ENCODE measurements at regions not wholly inside any gene's neighbourhood (a gene's known extent, or its start where the extent isn't known, plus 50 kb on each side); places are given as distances from the start of the nearest gene placed in this dataset.

DNA sequence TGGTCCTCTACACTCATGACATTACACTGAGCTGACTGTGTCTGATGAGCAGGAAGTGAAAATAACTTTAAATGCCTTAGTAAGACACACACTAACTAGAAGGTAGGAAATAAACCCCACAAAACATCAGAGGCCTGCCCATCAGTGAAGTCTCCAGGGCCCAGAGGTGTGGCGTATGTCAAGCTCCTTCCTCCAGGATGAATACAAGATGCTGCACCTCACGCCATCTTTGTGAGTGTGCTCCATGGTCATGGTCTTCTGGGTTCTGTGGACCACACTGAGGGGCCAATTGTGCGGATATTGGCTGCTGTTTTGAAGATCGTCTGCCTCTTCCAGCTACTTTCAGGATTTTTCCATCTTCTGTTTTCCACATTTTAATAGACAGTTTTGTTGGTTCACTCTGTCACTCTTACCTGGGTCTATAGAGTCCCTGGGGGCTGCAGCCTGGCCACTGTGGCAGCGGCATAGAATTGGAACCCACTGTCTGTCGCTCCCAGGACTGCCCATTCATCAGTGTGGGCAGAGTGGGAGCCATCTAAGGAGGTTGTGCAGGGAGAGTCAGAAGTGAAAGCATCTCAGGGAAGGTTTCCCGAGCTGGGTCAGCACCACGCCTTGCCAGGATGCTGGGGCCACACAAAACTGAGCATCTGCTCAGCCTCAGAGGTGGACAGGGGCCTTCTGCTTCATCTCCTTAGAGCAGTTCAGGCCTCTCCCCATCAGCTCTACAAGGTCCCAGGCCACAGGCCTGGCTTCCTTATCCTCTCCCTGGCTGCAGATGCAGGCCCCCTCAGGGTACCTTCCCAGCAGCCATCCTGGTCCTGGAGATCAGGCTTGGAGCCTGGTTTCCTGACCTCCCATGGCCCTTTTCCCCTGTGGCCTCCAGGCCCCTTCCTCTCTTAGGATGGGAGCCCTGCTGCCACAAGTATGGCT lies 57.5 kb upstream of the C14orf180 start:
- Mint-ChIP-seq H3K36me3 (ENCODE audit: low read depth) (peaks cover 3% of the 10 kb centered on the region), H3K9me3 (peaks cover 11% of the 10 kb centered on the region), H3K27ac (no peak overlapping the region), H3K27me3 (ENCODE audit: insufficient read depth) (no peaks in the 10 kb centered on the region), H3K4me3 (no peak overlapping the region), H3K4me1 (ENCODE audit: low read depth) (no peaks in the 10 kb centered on the region)
- intact Hi-C loops (cut with micrococcal nuclease): no loop called here
- no peak for DNase-seq (ENCODE audit: low spot score)

DNA sequence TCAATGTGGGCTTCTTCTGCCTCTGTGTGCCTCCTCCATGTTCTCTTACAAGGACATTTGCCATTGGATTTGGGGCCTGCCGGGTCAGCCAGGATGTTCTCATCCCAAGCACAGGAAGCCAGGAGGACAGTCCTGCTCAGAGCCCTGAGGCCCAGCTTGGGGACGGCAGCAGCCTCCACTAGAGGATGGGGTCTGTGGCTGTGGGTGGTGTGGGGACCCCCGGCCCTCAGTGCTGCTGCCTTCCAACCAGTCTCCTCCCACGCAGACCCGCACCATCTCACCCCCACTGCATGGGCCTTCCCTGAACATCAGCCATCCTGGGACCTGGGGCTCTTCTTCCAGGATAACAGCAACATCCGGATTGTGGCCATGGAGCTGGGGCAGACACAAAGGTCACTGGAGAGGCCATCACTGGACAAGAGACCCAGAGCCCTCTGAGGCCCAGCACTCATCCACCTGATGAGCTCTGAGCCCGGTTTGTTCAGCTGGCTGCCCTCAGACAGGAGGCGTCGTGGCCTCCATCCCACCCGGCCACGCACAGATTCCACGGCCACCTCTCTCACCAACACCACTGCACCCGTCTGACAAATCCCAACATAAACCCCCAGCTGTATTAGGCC lies 56.5 kb upstream of the C14orf180 start:
- no peaks in the 10 kb centered on the region for H3K27me3 Mint-ChIP-seq (ENCODE audit: insufficient read depth)
- H3K4me1 Mint-ChIP-seq (ENCODE audit: low read depth): no peaks in the 10 kb centered on the region
- H3K4me3 Mint-ChIP-seq: no peak overlapping the region
- DNase-seq (ENCODE audit: low spot score): no peak
- no peak overlapping the region for H3K27ac Mint-ChIP-seq
- peaks cover 4% of the 10 kb centered on the region for H3K36me3 Mint-ChIP-seq (ENCODE audit: low read depth)
- H3K9me3 Mint-ChIP-seq: peaks cover 17% of the 10 kb centered on the region
- intact Hi-C loops (cut with micrococcal nuclease): no loop called here

DNA sequence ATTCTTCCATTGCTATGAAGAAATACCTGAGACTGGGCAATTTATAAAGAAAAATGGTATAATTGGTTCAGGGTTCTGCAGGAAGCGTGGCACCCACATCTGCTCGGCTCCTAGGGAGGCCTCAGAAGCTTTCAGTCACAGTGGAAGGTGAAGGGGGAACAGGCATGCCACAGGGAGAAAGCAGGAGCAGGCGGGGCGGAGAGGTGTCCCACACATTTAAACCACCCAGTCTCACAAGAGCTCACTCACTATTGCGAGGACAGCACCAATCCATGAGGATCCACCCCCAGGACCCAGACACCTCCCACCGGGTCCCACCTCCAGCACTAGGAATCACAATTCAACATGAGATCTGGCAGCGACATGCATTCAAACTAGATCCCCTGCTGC lies 56.0 kb upstream of the C14orf180 start:
- no peak overlapping the region for H3K27ac Mint-ChIP-seq
- intact Hi-C loops (cut with micrococcal nuclease): no loop called here
- peaks cover 4% of the 10 kb centered on the region for H3K36me3 Mint-ChIP-seq (ENCODE audit: low read depth)
- H3K27me3 Mint-ChIP-seq (ENCODE audit: insufficient read depth): no peaks in the 10 kb centered on the region
- no peak overlapping the region for H3K4me3 Mint-ChIP-seq
- peaks cover 22% of the 10 kb centered on the region for H3K9me3 Mint-ChIP-seq
- no peak for DNase-seq (ENCODE audit: low spot score)
- H3K4me1 Mint-ChIP-seq (ENCODE audit: low read depth): no peaks in the 10 kb centered on the region

DNA sequence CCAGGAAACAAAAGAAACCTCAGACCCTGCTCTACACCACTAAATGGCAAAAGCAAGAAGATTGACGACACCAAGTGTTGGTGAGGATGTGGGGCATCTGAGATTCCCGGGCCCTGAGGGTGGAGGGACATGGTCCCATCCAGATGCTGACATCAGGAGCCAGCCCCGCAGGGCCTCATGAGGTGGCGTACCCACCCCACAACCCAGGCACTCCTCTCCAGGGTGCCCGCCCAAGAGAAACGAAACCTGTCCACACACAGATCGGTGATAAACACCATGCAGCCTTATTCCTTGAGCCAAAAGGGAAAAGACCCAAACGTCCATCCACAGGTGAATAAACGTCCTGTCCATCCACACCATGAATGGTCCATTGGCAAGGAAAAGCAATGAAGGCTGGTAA lies 54.8 kb upstream of the C14orf180 start:
- H3K27me3 Mint-ChIP-seq (ENCODE audit: insufficient read depth): no peaks in the 10 kb centered on the region
- intact Hi-C loops (cut with micrococcal nuclease): no loop called here
- H3K36me3 Mint-ChIP-seq (ENCODE audit: low read depth): peaks cover 4% of the 10 kb centered on the region
- no peak for DNase-seq (ENCODE audit: low spot score)
- peaks cover 22% of the 10 kb centered on the region for H3K9me3 Mint-ChIP-seq
- no peak overlapping the region for H3K27ac Mint-ChIP-seq
- no peak overlapping the region for H3K4me3 Mint-ChIP-seq
- H3K4me1 Mint-ChIP-seq (ENCODE audit: low read depth): no peaks in the 10 kb centered on the region

DNA sequence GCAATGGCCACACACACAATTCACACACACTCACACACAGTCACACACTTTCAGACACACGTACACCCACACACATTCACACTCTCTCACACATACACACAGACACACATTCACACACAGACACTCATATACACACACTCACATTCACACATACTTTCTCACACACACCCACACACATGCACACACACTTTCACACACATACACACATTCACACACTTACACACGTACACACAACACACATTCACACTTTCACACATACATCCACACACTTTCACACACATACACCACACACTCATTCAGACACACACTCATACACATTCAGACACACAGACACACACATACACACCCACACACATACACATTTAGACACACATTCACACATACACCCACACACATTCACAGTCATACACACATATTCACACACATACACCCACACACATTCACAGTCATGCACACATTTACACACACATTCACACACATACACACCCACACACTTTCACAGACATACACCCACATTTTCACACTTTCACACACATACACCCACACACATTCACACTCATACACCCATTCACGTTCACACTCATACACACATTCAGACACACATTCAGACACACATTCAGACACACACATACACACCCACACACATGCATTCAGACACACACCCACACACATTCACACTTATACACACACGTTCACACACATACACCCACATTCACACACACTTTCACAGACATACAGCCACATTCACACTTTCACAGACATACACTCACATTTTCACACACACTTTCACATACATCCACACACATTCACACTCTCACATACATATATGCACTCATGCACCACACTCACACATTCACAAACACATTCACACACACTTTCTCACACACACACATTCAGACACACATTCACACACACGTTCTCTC lies 52.6 kb upstream of the C14orf180 start:
- no peaks in the 10 kb centered on the region for H3K27me3 Mint-ChIP-seq (ENCODE audit: insufficient read depth)
- no peak overlapping the region for H3K4me3 Mint-ChIP-seq
- no peak for DNase-seq (ENCODE audit: low spot score)
- peaks cover 4% of the 10 kb centered on the region for H3K36me3 Mint-ChIP-seq (ENCODE audit: low read depth)
- H3K4me1 Mint-ChIP-seq (ENCODE audit: low read depth): no peaks in the 10 kb centered on the region
- peaks cover 22% of the 10 kb centered on the region for H3K9me3 Mint-ChIP-seq
- H3K27ac Mint-ChIP-seq: no peak overlapping the region
- intact Hi-C loops (cut with micrococcal nuclease): no loop called here

DNA sequence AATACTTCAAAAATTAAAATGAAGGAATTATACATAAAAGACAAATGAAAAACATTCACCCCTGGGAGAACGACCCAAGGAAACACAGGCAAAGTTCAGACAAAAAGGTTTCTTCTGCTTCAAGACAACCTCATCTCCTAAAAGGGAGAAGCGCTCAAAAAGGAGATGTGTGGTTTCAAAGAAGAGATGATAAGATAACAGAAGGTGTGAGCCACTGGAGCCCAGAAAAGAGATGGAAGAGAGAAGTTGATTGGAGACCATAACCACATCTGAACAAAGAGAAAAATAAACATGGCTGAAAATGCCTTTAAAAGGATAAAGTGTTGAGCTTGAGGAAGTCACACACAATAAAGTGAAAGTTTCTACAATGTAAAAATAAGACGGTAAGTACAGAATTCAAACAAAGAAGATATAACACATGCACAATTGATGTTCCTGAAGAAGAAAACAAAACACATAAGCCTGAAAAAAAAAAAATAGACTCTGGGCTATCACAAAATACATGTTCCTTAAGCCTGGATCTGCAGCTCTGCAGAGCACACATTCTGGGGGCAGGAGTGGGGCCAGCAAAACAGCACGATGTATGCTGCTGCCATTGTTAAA lies 51.6 kb upstream of the C14orf180 start:
- DNase-seq (ENCODE audit: low spot score): no peak
- Mint-ChIP-seq H3K27ac (no peak overlapping the region), H3K9me3 (peaks cover 22% of the 10 kb centered on the region), H3K27me3 (ENCODE audit: insufficient read depth) (no peaks in the 10 kb centered on the region), H3K36me3 (ENCODE audit: low read depth) (peaks cover 4% of the 10 kb centered on the region), H3K4me1 (ENCODE audit: low read depth) (no peaks in the 10 kb centered on the region), H3K4me3 (no peak overlapping the region)
- intact Hi-C loops (cut with micrococcal nuclease): no loop called here

DNA sequence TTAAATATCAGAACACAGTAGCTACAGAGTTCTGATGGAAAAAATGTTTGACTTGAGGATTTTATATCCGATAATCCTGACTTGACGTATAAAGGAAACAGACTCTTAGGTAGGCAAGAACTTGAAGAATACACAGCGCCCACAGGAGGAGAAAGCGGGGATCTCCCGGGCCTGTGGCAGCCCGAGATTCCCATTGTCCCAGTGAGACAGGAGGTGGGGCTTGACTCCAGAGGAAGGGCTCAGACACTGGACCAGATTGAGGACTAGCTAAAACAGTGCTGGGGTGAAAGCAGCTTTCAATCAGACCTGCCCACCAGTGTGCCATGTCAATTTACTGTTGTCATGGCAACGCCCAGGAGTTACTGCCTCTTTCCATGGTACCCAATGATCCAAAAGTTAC lies 51.1 kb upstream of the C14orf180 start:
- Mint-ChIP-seq H3K9me3 (peaks cover 22% of the 10 kb centered on the region), H3K4me3 (no peak overlapping the region), H3K36me3 (ENCODE audit: low read depth) (peaks cover 4% of the 10 kb centered on the region), H3K27me3 (ENCODE audit: insufficient read depth) (no peaks in the 10 kb centered on the region), H3K4me1 (ENCODE audit: low read depth) (no peaks in the 10 kb centered on the region), H3K27ac (no peak overlapping the region)
- DNase-seq (ENCODE audit: low spot score): no peak
- intact Hi-C loops (cut with micrococcal nuclease): no loop called here
